MCF 10A (cell line): ENCODE measurements at regions not wholly inside any gene's neighbourhood (a gene's known extent, or its start where the extent isn't known, plus 50 kb on each side); places are given as distances from the start of the nearest gene placed in this dataset.

ENCODE experiments used
- BruUV-seq: library from RNA; stranded (reverse); fragments of 400-500 nt; replicated peaks from 2 replicates; lab custom pipeline; 2021; lab: Mats Ljungman, UMichigan
- CTCF ChIA-PET: fragments of 300-600 bp; sonication (Branson Sonifier 250); formaldehyde crosslinking; extraction: SDS; loops from one replicate; lab custom pipeline; 2021; ENCODE audit warnings: antibody characterized with exemption, inconsistent platforms; lab: Yijun Ruan, JAX
- POLR2A ChIA-PET: fragments of 300-600, 350-650 bp; sonication (Branson Sonifier 250); formaldehyde crosslinking; extraction: SDS; loops from one replicate; lab custom pipeline; 2020; ENCODE audit warnings: antibody characterized with exemption, inconsistent platforms; lab: Yijun Ruan, JAX
- DNase-seq: peaks from one replicate; pipeline ENCODE4 v3.0.0-alpha.2; 2018; ENCODE audit not compliant: unreplicated experiment
- H3K27ac Mint-ChIP-seq: one replicate; pipeline ENCODE4 v1.8.0; 2022; ENCODE audit warnings: mild to moderate bottlenecking, low read depth, mixed read lengths; ENCODE audit not compliant: unreplicated experiment
- H3K27me3 Mint-ChIP-seq: one replicate; pipeline ENCODE4 v1.8.0; 2022; ENCODE audit warnings: mixed read lengths; ENCODE audit not compliant: insufficient read depth, unreplicated experiment
- H3K36me3 Mint-ChIP-seq: one replicate; pipeline ENCODE4 v1.8.0; 2022; ENCODE audit warnings: mild to moderate bottlenecking, moderate library complexity, mixed read lengths; ENCODE audit not compliant: insufficient read depth, unreplicated experiment
- H3K4me1 Mint-ChIP-seq: one replicate; pipeline ENCODE4 v1.8.0; 2022; ENCODE audit warnings: mixed read lengths; ENCODE audit not compliant: insufficient read depth, unreplicated experiment
- H3K4me3 Mint-ChIP-seq: one replicate; pipeline ENCODE4 v1.8.0; 2022; ENCODE audit warnings: mild to moderate bottlenecking, moderate library complexity, mixed read lengths; ENCODE audit not compliant: unreplicated experiment
- H3K9me3 Mint-ChIP-seq: one replicate; pipeline ENCODE4 v1.8.0; 2022; ENCODE audit warnings: mixed read lengths; ENCODE audit not compliant: unreplicated experiment
- intact Hi-C: fragments of 100-400 bp; cut with micrococcal nuclease; formaldehyde crosslinking; loops from 2 replicates; pipeline ENCODE4 v1.14.1; 2022
- TF ChIP-seq, protein P1 (sequence below): fragments of 200-600 bp; IDR thresholded peaks from one replicate; pipeline ENCODE4 v1.8.0; 2022; ENCODE audit warnings: antibody characterized with exemption, mild to moderate bottlenecking; ENCODE audit not compliant: unreplicated experiment

DNA sequence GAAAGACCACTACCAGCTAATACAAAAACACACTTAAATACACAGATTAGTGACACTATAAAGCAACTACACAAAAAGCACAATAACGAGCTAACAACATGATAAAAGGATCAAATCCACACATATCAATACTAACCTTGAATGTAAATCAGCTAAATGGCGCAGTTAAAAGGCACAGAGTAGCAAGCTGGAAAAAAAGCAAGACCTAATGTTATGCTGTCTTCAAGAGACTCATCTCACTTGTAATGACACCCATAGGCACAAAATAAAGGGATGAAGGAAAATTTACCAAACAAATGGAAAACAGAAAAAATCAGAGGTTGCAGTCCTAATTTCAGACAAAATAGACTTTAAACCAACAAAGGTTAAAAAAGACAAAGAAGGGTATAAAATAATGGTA is 86.3 kb downstream of the NUS1 start:
- TF ChIP-seq, protein P1, sequence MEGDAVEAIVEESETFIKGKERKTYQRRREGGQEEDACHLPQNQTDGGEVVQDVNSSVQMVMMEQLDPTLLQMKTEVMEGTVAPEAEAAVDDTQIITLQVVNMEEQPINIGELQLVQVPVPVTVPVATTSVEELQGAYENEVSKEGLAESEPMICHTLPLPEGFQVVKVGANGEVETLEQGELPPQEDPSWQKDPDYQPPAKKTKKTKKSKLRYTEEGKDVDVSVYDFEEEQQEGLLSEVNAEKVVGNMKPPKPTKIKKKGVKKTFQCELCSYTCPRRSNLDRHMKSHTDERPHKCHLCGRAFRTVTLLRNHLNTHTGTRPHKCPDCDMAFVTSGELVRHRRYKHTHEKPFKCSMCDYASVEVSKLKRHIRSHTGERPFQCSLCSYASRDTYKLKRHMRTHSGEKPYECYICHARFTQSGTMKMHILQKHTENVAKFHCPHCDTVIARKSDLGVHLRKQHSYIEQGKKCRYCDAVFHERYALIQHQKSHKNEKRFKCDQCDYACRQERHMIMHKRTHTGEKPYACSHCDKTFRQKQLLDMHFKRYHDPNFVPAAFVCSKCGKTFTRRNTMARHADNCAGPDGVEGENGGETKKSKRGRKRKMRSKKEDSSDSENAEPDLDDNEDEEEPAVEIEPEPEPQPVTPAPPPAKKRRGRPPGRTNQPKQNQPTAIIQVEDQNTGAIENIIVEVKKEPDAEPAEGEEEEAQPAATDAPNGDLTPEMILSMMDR: no peak
- ChIA-PET POLR2A (no interaction called here), CTCF (no interaction called here)
- peaks cover 8% of the 10 kb centered on the region for H3K27me3 Mint-ChIP-seq
- intact Hi-C loops: no loop called here
- H3K9me3 Mint-ChIP-seq: peaks cover 3% of the 10 kb centered on the region
- DNase-seq: no peak
- H3K4me3 Mint-ChIP-seq: no peak overlapping the region
- H3K36me3 Mint-ChIP-seq: no peaks in the 10 kb centered on the region
- no TSS peak for BruUV-seq
- H3K4me1 Mint-ChIP-seq: no peaks in the 10 kb centered on the region
- no peak overlapping the region for H3K27ac Mint-ChIP-seq

DNA sequence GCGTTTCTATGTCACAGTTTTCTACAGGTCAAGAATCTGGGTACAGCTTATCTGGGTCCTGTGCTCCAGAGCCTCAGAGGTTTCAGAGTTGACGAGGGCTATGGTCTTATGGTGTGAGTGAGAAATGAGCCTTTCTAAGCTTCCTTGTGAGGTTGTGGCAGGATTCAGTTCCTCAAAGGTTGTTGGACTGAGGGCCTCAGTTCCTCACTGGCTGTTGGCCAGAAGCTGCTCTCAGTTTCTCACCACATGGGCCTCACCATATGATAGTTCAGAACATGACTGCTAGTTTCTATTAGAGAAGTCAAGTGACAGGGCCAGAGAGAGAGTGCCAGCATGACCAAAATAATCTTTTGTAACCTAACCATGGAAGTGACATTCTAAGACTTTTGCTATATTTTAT is 96.1 kb downstream of the NUS1 start:
- TF ChIP-seq, protein P1: no peak
- Mint-ChIP-seq H3K4me1 (no peaks in the 10 kb centered on the region), H3K4me3 (no peak overlapping the region), H3K27me3 (peaks cover 29% of the 10 kb centered on the region), H3K9me3 (peaks cover 6% of the 10 kb centered on the region), H3K36me3 (no peaks in the 10 kb centered on the region), H3K27ac (no peak overlapping the region)
- DNase-seq: no peak
- ChIA-PET CTCF (no interaction called here), POLR2A (no interaction called here)
- no TSS peak for BruUV-seq
- intact Hi-C loops: no loop called here

DNA sequence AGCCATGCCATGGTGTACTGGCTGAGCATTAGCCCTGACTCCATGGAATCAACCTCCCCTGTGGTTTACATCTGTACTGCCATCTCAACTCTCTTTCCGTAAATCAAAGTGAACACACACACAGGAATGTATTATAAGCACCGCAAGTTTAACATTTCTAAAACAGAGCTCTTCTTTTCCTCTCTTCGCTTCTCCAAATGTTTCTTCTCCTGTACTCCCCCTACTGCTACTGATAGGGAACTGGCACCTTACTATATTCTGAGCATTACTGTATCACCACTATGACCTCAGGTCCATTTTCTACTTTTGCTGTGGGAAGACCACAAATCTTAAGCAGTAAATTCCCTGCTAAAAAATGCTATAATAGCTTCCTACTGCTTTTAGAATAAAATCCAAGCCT is 101.2 kb downstream of the NUS1 start:
- ChIA-PET CTCF (interaction anchor here (0.6 to 1.0 kb wide), 3 partner anchors 9 to 21 kb away, joined by 3 read pairs; no protein-coding TSS in a partner anchor), POLR2A (no interaction called here)
- Mint-ChIP-seq H3K27ac (no peak overlapping the region), H3K4me1 (no peaks in the 10 kb centered on the region), H3K4me3 (no peak overlapping the region), H3K27me3 (peaks cover 51% of the 10 kb centered on the region), H3K9me3 (no peaks in the 10 kb centered on the region), H3K36me3 (no peaks in the 10 kb centered on the region)
- intact Hi-C loops: no loop called here
- TF ChIP-seq, protein P1: peak; percentile 27
- no TSS peak for BruUV-seq
- peak; percentile 25 for DNase-seq

DNA sequence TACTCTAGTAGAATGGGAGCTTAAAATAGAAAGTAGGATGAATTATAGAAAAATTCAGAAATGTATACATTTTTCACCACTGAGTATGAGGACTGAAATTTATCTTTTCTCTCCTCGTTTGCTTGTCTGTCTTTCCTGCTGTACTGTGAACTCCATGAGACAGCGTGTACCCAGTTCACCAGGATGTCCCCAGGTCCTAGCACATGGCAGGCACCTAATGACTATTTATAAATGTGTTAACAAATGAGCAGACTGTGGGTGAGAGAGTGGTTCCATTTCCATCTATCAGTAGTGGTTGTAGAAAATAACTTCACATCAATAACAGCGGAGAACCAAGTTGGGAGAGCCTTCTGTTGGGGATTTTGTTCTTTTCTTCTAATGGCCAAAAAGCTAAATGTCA is 106.3 kb downstream of the NUS1 start:
- H3K4me1 Mint-ChIP-seq: no peaks in the 10 kb centered on the region
- no peak for DNase-seq
- ChIA-PET CTCF (interaction anchor here (0.7 kb wide), 1 partner anchor 1884 kb away, joined by 5 read pairs; no protein-coding TSS in a partner anchor), POLR2A (no interaction called here)
- H3K27ac Mint-ChIP-seq: no peak overlapping the region
- H3K9me3 Mint-ChIP-seq: no peaks in the 10 kb centered on the region
- no peak overlapping the region for H3K4me3 Mint-ChIP-seq
- no peaks in the 10 kb centered on the region for H3K36me3 Mint-ChIP-seq
- no TSS peak for BruUV-seq
- H3K27me3 Mint-ChIP-seq: peaks cover 21% of the 10 kb centered on the region
- intact Hi-C loops: no loop called here
- TF ChIP-seq, protein P1: no peak
